Naive thymus-derived CD4-positive, alpha-beta T cell (primary cell): ENCODE measurements at regions not wholly inside any gene's neighbourhood (a gene's known extent, or its start where the extent isn't known, plus 50 kb on each side); places are given as distances from the start of the nearest gene placed in this dataset.

Experiments
- ATAC-seq: fragments of 150-1000 bp; cut with Tn5 transposase; 2 replicates; pipeline ENCODE4 v1.10.0; 2021; ENCODE audit warnings: mild to moderate bottlenecking, moderate library complexity
- CTCF ChIA-PET: fragments of 350-600 bp; sonication (Branson Sonifier 250); formaldehyde crosslinking; loops from one replicate; lab custom pipeline; 2021; ENCODE audit warnings: antibody characterized with exemption; lab: Charles Lee
- POLR2A ChIA-PET: fragments of 350-600 bp; sonication (Branson Sonifier 250); formaldehyde crosslinking; loops from one replicate; lab custom pipeline; 2021; ENCODE audit warnings: antibody characterized with exemption, inconsistent platforms; lab: Charles Lee
- DNase-seq, 9 donors: peaks; one replicate each; pipeline versions ENCODE4 v3.0.0 to v3.0.0-alpha.2; 2020 to 2022; ENCODE audit warnings: mixed read lengths in 1 of 9
- H3K27ac ChIP-seq: one replicate; pipeline ENCODE4 v1.7.0; 2013; ENCODE audit warnings: mild to moderate bottlenecking, low read depth, low read length, moderate library complexity
- H3K27me3 ChIP-seq, 2 donors: one replicate each; pipeline ENCODE4 v1.7.0; 2013; ENCODE audit warnings: low read length in 2 of 2, mild to moderate bottlenecking in 2 of 2, moderate library complexity in 2 of 2; ENCODE audit not compliant: control insufficient read depth in 2 of 2, insufficient read depth in 2 of 2
- H3K36me3 ChIP-seq, 3 experiments: 1 replicate in 2 of 3; 2 replicates in 1 of 3; pipeline ENCODE4 v1.7.0; 2013; ENCODE audit warnings: low read length in 3 of 3, mild to moderate bottlenecking in 3 of 3, moderate library complexity in 1 of 3; ENCODE audit not compliant: insufficient read depth in 3 of 3, control insufficient read depth in 2 of 3
- H3K4me1 ChIP-seq, 2 donors: one replicate each; pipeline ENCODE4 v1.7.0; 2013; ENCODE audit warnings: low read length in 2 of 2, mild to moderate bottlenecking in 2 of 2, moderate library complexity in 1 of 2; ENCODE audit not compliant: control insufficient read depth in 2 of 2, insufficient read depth in 2 of 2
- H3K4me3 ChIP-seq: 2 replicates; pipeline ENCODE4 v1.7.0; 2013; ENCODE audit warnings: mild to moderate bottlenecking, low read length
- H3K9me3 ChIP-seq, 3 experiments: 1 replicate in 2 of 3; 2 replicates in 1 of 3; pipeline ENCODE4 v1.7.0; 2013; ENCODE audit warnings: low read length in 3 of 3; ENCODE audit not compliant: control insufficient read depth in 2 of 3
- H3K27ac Mint-ChIP-seq, 9 donors: one replicate each; pipeline ENCODE4 v1.8.0; 2020 to 2022; ENCODE audit warnings: mixed read lengths in 9 of 9, mild to moderate bottlenecking in 8 of 9, moderate library complexity in 5 of 9, inconsistent platforms in 2 of 9
- H3K27me3 Mint-ChIP-seq, 5 donors: one replicate each; pipeline ENCODE4 v1.8.0; 2021 to 2022; ENCODE audit warnings: mixed read lengths in 5 of 5, mild to moderate bottlenecking in 1 of 5
- H3K36me3 Mint-ChIP-seq, 5 donors: one replicate each; pipeline ENCODE4 v1.8.0; 2020 to 2022; ENCODE audit warnings: mixed read lengths in 5 of 5, mild to moderate bottlenecking in 3 of 5, inconsistent platforms in 1 of 5
- H3K4me1 Mint-ChIP-seq, 7 donors: one replicate each; pipeline ENCODE4 v1.8.0; 2020 to 2022; ENCODE audit warnings: mixed read lengths in 7 of 7, mild to moderate bottlenecking in 3 of 7, inconsistent platforms in 1 of 7
- H3K4me3 Mint-ChIP-seq, 10 donors: one replicate each; pipeline ENCODE4 v1.8.0; 2020 to 2022; ENCODE audit warnings: mild to moderate bottlenecking in 10 of 10, mixed read lengths in 10 of 10, moderate library complexity in 6 of 10, inconsistent platforms in 2 of 10
- H3K9me3 Mint-ChIP-seq, 11 donors: one replicate each; pipeline ENCODE4 v1.8.0; 2020 to 2022; ENCODE audit warnings: mixed read lengths in 11 of 11, mild to moderate bottlenecking in 4 of 11, inconsistent platforms in 1 of 11, moderate library complexity in 1 of 11
- intact Hi-C, 2 donors: fragments of 100-400 bp; cut with micrococcal nuclease; formaldehyde crosslinking; loops; one replicate each; pipeline ENCODE4 v1.15.1; 2023

- ChIA-PET CTCF (no interaction called here), POLR2A (no interaction called here)
- H3K4me3 Mint-ChIP-seq: no peak overlapping the region
- Histone ChIP-seq H3K27me3 (no peaks in the 10 kb centered on the region), H3K4me3 (no peak overlapping the region), H3K9me3 (no peaks in the 10 kb centered on the region), H3K27ac (no peak overlapping the region), H3K4me1 (no peaks in the 10 kb centered on the region), H3K36me3 (no peaks in the 10 kb centered on the region)
- DNase-seq (no peak), ATAC-seq (no peak)
- intact Hi-C loops: no loop called here
- H3K9me3 Mint-ChIP-seq: peaks cover 0 to 3% (median 0%) of the 10 kb centered on the region in 11 donors
- peaks cover 8 to 54% (median 23%) of the 10 kb centered on the region in 5 donors for H3K27me3 Mint-ChIP-seq
- H3K27ac Mint-ChIP-seq: no peak overlapping the region
- no peaks in the 10 kb centered on the region for H3K4me1 Mint-ChIP-seq
- H3K36me3 Mint-ChIP-seq: no peaks in the 10 kb centered on the region
Measured at GRCh38 chr1:30313584-30313983, 409.8 kb downstream of the MATN1 start.

GRCh38 chr1:30313176-30313575 lies 410.2 kb downstream of the MATN1 start:
- CTCF ChIA-PET: no interaction called here
- Mint-ChIP-seq H3K9me3 (peaks cover 0 to 3% (median 0%) of the 10 kb centered on the region in 11 donors), H3K36me3 (no peaks in the 10 kb centered on the region), H3K27me3 (peaks cover 10 to 54% (median 23%) of the 10 kb centered on the region in 5 donors), H3K4me3 (no peak overlapping the region), H3K27ac (no peak overlapping the region), H3K4me1 (no peaks in the 10 kb centered on the region)
- Histone ChIP-seq H3K27ac (no peak overlapping the region), H3K4me1 (no peaks in the 10 kb centered on the region), H3K9me3 (no peaks in the 10 kb centered on the region), H3K4me3 (no peak overlapping the region), H3K27me3 (no peaks in the 10 kb centered on the region), H3K36me3 (no peaks in the 10 kb centered on the region)
- ATAC-seq (no peak), DNase-seq (no peak)
- POLR2A ChIA-PET: no interaction called here
- intact Hi-C loops: no loop called here

GRCh38 chr1:30312226-30312625 lies 411.2 kb downstream of the MATN1 start:
- no peak overlapping the region for H3K27ac ChIP-seq
- intact Hi-C loops: no loop called here
- no peak for ATAC-seq
- no peaks in the 10 kb centered on the region for H3K27me3 ChIP-seq
- Mint-ChIP-seq H3K4me1 (no peaks in the 10 kb centered on the region), H3K27me3 (peaks cover 15 to 53% (median 22%) of the 10 kb centered on the region in 5 donors), H3K27ac (no peak overlapping the region), H3K4me3 (no peak overlapping the region), H3K36me3 (no peaks in the 10 kb centered on the region), H3K9me3 (peaks cover 0 to 3% (median 0%) of the 10 kb centered on the region in 11 donors)
- ChIA-PET POLR2A (no interaction called here), CTCF (no interaction called here)
- H3K4me1 ChIP-seq: no peaks in the 10 kb centered on the region
- H3K9me3 ChIP-seq: no peaks in the 10 kb centered on the region
- no peak for DNase-seq
- no peak overlapping the region for H3K4me3 ChIP-seq
- H3K36me3 ChIP-seq: no peaks in the 10 kb centered on the region

- no peaks in the 10 kb centered on the region for H3K4me1 Mint-ChIP-seq
Measured at GRCh38 chr1:30311749-30312148, 411.6 kb downstream of the MATN1 start.

GRCh38 chr1:30310966-30311742 lies 412.2 kb downstream of the MATN1 start:
- H3K27ac ChIP-seq: no peak overlapping the region
- Mint-ChIP-seq H3K27me3 (peaks cover 15 to 54% (median 24%) of the 10 kb centered on the region in 5 donors), H3K36me3 (no peaks in the 10 kb centered on the region), H3K9me3 (peaks cover 0 to 3% (median 0%) of the 10 kb centered on the region in 11 donors), H3K4me1 (no peaks in the 10 kb centered on the region), H3K27ac (peak overlapping the region in 1 of 9 donors; percentile 32), H3K4me3 (no peak overlapping the region)
- no peak overlapping the region for H3K4me3 ChIP-seq
- ChIA-PET CTCF (no interaction called here), POLR2A (no interaction called here)
- H3K9me3 ChIP-seq: no peaks in the 10 kb centered on the region
- DNase-seq (no peak), ATAC-seq (no peak)
- no peaks in the 10 kb centered on the region for H3K4me1 ChIP-seq
- H3K36me3 ChIP-seq: no peaks in the 10 kb centered on the region
- no peaks in the 10 kb centered on the region for H3K27me3 ChIP-seq
- intact Hi-C loops: no loop called here

More at GRCh38 chr1:30311749-30312148, 411.6 kb downstream of the MATN1 start:
- Histone ChIP-seq H3K4me3 (no peak overlapping the region), H3K27me3 (no peaks in the 10 kb centered on the region), H3K36me3 (no peaks in the 10 kb centered on the region), H3K9me3 (no peaks in the 10 kb centered on the region), H3K27ac (no peak overlapping the region), H3K4me1 (no peaks in the 10 kb centered on the region)
- POLR2A ChIA-PET: no interaction called here
- no peak for ATAC-seq
- H3K9me3 Mint-ChIP-seq: peaks cover 0 to 3% (median 0%) of the 10 kb centered on the region in 11 donors
- no peak overlapping the region for H3K27ac Mint-ChIP-seq
- H3K27me3 Mint-ChIP-seq: peaks cover 15 to 53% (median 24%) of the 10 kb centered on the region in 5 donors
- no peak for DNase-seq
- H3K36me3 Mint-ChIP-seq: no peaks in the 10 kb centered on the region
- intact Hi-C loops: no loop called here
- CTCF ChIA-PET: no interaction called here
- H3K4me3 Mint-ChIP-seq: no peak overlapping the region

- Mint-ChIP-seq H3K27me3 (peaks cover 15 to 45% (median 22%) of the 10 kb centered on the region in 5 donors), H3K4me1 (peaks cover 0 to 2% (median 0%) of the 10 kb centered on the region in 7 donors), H3K36me3 (no peaks in the 10 kb centered on the region), H3K9me3 (peaks cover 0 to 6% (median 0%) of the 10 kb centered on the region in 11 donors), H3K27ac (no peak overlapping the region), H3K4me3 (no peak overlapping the region)
- intact Hi-C loops: no loop called here
- ChIA-PET POLR2A (no interaction called here), CTCF (no interaction called here)
- Histone ChIP-seq H3K36me3 (no peaks in the 10 kb centered on the region), H3K27ac (no peak overlapping the region), H3K4me3 (no peak overlapping the region), H3K27me3 (no peaks in the 10 kb centered on the region), H3K9me3 (no peaks in the 10 kb centered on the region), H3K4me1 (no peaks in the 10 kb centered on the region)
- ATAC-seq: no peak
- DNase-seq: no peak
Measured at GRCh38 chr1:30307182-30307581, 416.2 kb downstream of the MATN1 start.

GRCh38 chr1:30305519-30305918 lies 417.9 kb downstream of the MATN1 start:
- peaks cover 12 to 33% (median 23%) of the 10 kb centered on the region in 5 donors for H3K27me3 Mint-ChIP-seq

More at GRCh38 chr1:30305519-30305918, 417.9 kb downstream of the MATN1 start:
- ChIA-PET CTCF (no interaction called here), POLR2A (no interaction called here)
- H3K9me3 ChIP-seq: no peaks in the 10 kb centered on the region
- ATAC-seq (no peak), DNase-seq (no peak)
- H3K27ac ChIP-seq: no peak overlapping the region
- no peak overlapping the region for H3K27ac Mint-ChIP-seq
- intact Hi-C loops: no loop called here
- no peak overlapping the region for H3K4me3 Mint-ChIP-seq
- H3K36me3 Mint-ChIP-seq: no peaks in the 10 kb centered on the region
- H3K4me3 ChIP-seq: no peak overlapping the region
- peaks cover 0 to 2% (median 0%) of the 10 kb centered on the region in 7 donors for H3K4me1 Mint-ChIP-seq
- peaks cover 0 to 6% (median 0%) of the 10 kb centered on the region in 11 donors for H3K9me3 Mint-ChIP-seq
- no peaks in the 10 kb centered on the region for H3K27me3 ChIP-seq
- no peaks in the 10 kb centered on the region for H3K36me3 ChIP-seq
- no peaks in the 10 kb centered on the region for H3K4me1 ChIP-seq
